H7 (cell line): ENCODE measurements at regions not wholly inside any gene's neighbourhood (a gene's known extent, or its start where the extent isn't known, plus 50 kb on each side); places are given as distances from the start of the nearest gene placed in this dataset.
"Not testable (repeated sequence)": the region's sequence is repeated elsewhere in the genome, so short reads cannot be mapped to it uniquely, and the experiment has no call there.

ENCODE experiments used
- DNase-seq: peaks from one replicate; pipeline ENCODE4 v3.0.0; 2012
- H3K27me3 ChIP-seq: 2 replicates; pipeline ENCODE4 v1.6.0; 2011; ENCODE audit warnings: mild to moderate bottlenecking, low read length; ENCODE audit not compliant: control insufficient read depth, insufficient read depth
- H3K36me3 ChIP-seq: replicated peaks from 2 replicates; pipeline ENCODE4 v1.5.1; 2011; ENCODE audit warnings: low read length; ENCODE audit not compliant: control insufficient read depth, insufficient read depth
- H3K4me3 ChIP-seq: 2 replicates; pipeline ENCODE4 v1.5.1; 2011; ENCODE audit warnings: low read depth, mild to moderate bottlenecking, control low read depth, low read length, moderate library complexity; ENCODE audit not compliant: insufficient read depth

GRCh38 chr12:41652981-41653380, 464.9 kb downstream of the PDZRN4 start:
- Histone ChIP-seq H3K27me3 (no peaks in the 10 kb centered on the region), H3K36me3 (no peaks in the 10 kb centered on the region), H3K4me3 (no peak overlapping the region)
- DNase-seq, result no peak

GRCh38 chr12:41645624-41646023, 457.5 kb downstream of the PDZRN4 start:
- H3K36me3 ChIP-seq, result no peaks in the 10 kb centered on the region
- H3K27me3 ChIP-seq, result no peaks in the 10 kb centered on the region
- no peak overlapping the region for H3K4me3 ChIP-seq
- no peak for DNase-seq

GRCh38 chr12:41642808-41643207, 454.7 kb downstream of the PDZRN4 start:
- not testable (repeated sequence) for H3K27me3 ChIP-seq, H3K4me3 ChIP-seq, H3K36me3 ChIP-seq, DNase-seq

- Histone ChIP-seq H3K27me3 (no peaks in the 10 kb centered on the region), H3K4me3 (no peak overlapping the region), H3K36me3 (no peaks in the 10 kb centered on the region)
- no peak for DNase-seq
Measured at GRCh38 chr12:41636653-41637052, 448.5 kb downstream of the PDZRN4 start.

- Histone ChIP-seq H3K4me3 (no peak overlapping the region), H3K36me3 (no peaks in the 10 kb centered on the region), H3K27me3 (no peaks in the 10 kb centered on the region)
- DNase-seq, result no peak
Measured at GRCh38 chr12:41635626-41636364, 447.7 kb downstream of the PDZRN4 start.

- Histone ChIP-seq H3K27me3 (no peaks in the 10 kb centered on the region), H3K36me3 (no peaks in the 10 kb centered on the region), H3K4me3 (no peak overlapping the region)
- no peak for DNase-seq
Measured at GRCh38 chr12:41634091-41634490, 446.0 kb downstream of the PDZRN4 start.

- Histone ChIP-seq H3K4me3 (no peak overlapping the region), H3K27me3 (no peaks in the 10 kb centered on the region)
- no peak for DNase-seq
Measured at GRCh38 chr12:41629611-41630010, 441.5 kb downstream of the PDZRN4 start.

GRCh38 chr12:41627476-41627875, 439.4 kb downstream of the PDZRN4 start:
- no peak for DNase-seq
- Histone ChIP-seq H3K4me3 (no peak overlapping the region), H3K36me3 (no peaks in the 10 kb centered on the region)

More at GRCh38 chr12:41629611-41630010, 441.5 kb downstream of the PDZRN4 start:
- H3K36me3 ChIP-seq, result no peaks in the 10 kb centered on the region

GRCh38 chr12:41624571-41624970, 436.5 kb downstream of the PDZRN4 start:
- no peaks in the 10 kb centered on the region for H3K27me3 ChIP-seq
- H3K4me3 ChIP-seq, result no peak overlapping the region
- DNase-seq, result no peak
- H3K36me3 ChIP-seq, result no peaks in the 10 kb centered on the region

More at GRCh38 chr12:41627476-41627875, 439.4 kb downstream of the PDZRN4 start:
- H3K27me3 ChIP-seq, result no peaks in the 10 kb centered on the region
